ENCODE measurements at regions not wholly inside any gene's neighbourhood (a gene's known extent, or its start where the extent isn't known, plus 50 kb on each side); places are given as distances from the start of the nearest gene placed in this dataset.

DNA sequence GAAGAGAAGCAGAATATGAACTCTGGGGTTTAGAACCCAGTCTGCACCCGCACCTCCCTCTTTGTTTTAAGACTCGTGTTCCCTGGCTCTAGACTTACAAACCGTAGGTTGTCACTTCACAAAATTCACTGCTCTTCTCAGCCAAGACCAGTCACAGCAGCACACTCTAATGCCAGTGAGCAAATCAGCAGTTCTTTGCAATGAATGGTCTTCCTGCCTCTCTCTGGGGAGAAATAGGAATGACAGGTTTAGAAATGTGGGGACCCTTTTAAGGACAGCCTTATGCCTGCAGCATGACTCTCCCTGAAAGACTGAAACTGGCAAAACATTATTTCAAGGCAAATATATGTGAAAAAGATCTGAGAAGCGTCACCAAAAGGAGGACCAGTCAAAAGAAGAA, 156.9 kb downstream of the KCTD15 start:
- Histone ChIP-seq H3K4me3 (ENCODE audit: low read length in 2 of 2) (no peak overlapping the region), H3K27ac (ENCODE audit: low read depth in 1 of 2, low read length in 1 of 2) (no peak overlapping the region), H3K9me3 (ENCODE audit: control insufficient read depth in 2 of 2, insufficient read depth in 1 of 2, low read length in 1 of 2) (no peaks in the 10 kb centered on the region), H3K27me3 (ENCODE audit: control insufficient read depth in 2 of 2, insufficient read depth in 1 of 2, low read length in 1 of 2) (no peaks in the 10 kb centered on the region), H3K4me1 (ENCODE audit: control insufficient read depth in 2 of 2, insufficient read depth in 2 of 2, low read length in 2 of 2) (no peaks in the 10 kb centered on the region), H3K36me3 (ENCODE audit: control insufficient read depth in 2 of 2, insufficient read depth in 2 of 2, low read length in 1 of 2) (no peaks in the 10 kb centered on the region)
- 60% methylated on average over 4 of the region's 4 CpGs for WGBS
- no peak for DNase-seq (ENCODE audit: low read depth in 6 of 9, low spot score in 9 of 9)

DNA sequence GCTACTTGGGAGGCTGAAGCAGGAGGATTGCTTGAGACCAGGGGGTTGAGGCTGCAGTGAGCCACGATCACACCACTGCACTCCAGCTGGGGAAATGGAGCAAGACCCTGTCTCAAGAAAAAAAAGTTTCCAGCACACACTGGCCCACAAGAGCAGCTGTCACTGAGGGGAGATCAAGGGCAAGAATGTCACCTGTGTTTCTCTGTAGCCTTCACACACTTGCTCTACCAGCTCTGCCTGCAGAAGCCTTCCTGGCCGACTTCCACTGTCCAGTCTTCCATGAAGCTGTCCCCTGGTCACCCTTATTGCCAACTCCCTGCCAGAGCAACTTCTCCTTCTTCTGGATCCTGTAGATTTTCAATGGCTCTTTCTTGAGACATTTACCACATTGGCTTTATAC, 158.0 kb downstream of the KCTD15 start:
- no peaks in the 10 kb centered on the region for H3K9me3 ChIP-seq (ENCODE audit: control insufficient read depth in 2 of 2, insufficient read depth in 1 of 2, low read length in 1 of 2)
- no peaks in the 10 kb centered on the region for H3K36me3 ChIP-seq (ENCODE audit: control insufficient read depth in 2 of 2, insufficient read depth in 2 of 2, low read length in 1 of 2)
- H3K27me3 ChIP-seq (ENCODE audit: control insufficient read depth in 2 of 2, insufficient read depth in 1 of 2, low read length in 1 of 2) = no peaks in the 10 kb centered on the region
- WGBS = 88% methylated on average over 2 of the region's 2 CpGs
- no peak overlapping the region for H3K27ac ChIP-seq (ENCODE audit: low read depth in 1 of 2, low read length in 1 of 2)
- H3K4me3 ChIP-seq (ENCODE audit: low read length in 2 of 2) = no peak overlapping the region
- no peaks in the 10 kb centered on the region for H3K4me1 ChIP-seq (ENCODE audit: control insufficient read depth in 2 of 2, insufficient read depth in 2 of 2, low read length in 2 of 2)
- no peak for DNase-seq (ENCODE audit: low read depth in 6 of 9, low spot score in 9 of 9)

DNA sequence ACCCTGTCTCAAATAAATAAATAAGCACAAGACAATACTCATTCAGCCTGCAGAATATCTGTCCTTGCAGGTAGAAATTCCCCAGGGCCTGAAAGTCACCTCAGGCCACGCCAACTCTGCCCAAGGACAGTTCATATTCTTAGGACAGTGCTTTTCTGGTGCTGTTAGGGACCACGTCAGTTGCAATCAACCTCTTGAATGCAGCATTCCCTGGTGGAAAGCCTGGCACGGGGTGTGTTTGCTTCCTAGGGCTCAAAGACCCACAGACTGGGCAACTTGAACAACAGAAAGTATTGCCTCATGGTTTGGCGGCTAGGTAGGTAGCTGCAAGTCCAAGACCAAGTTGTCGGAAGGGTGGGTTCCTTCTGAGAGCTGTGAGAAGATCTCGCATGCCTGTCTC, 160.3 kb downstream of the KCTD15 start:
- no peak for DNase-seq (ENCODE audit: low read depth in 6 of 9, low spot score in 9 of 9)
- Histone ChIP-seq H3K4me1 (ENCODE audit: control insufficient read depth in 2 of 2, insufficient read depth in 2 of 2, low read length in 2 of 2) (no peaks in the 10 kb centered on the region), H3K9me3 (ENCODE audit: control insufficient read depth in 2 of 2, insufficient read depth in 1 of 2, low read length in 1 of 2) (no peaks in the 10 kb centered on the region), H3K36me3 (ENCODE audit: control insufficient read depth in 2 of 2, insufficient read depth in 2 of 2, low read length in 1 of 2) (no peaks in the 10 kb centered on the region), H3K4me3 (ENCODE audit: low read length in 2 of 2) (no peak overlapping the region), H3K27me3 (ENCODE audit: control insufficient read depth in 2 of 2, insufficient read depth in 1 of 2, low read length in 1 of 2) (no peaks in the 10 kb centered on the region), H3K27ac (ENCODE audit: low read depth in 1 of 2, low read length in 1 of 2) (no peak overlapping the region)
- WGBS = 92% methylated on average over 6 of the region's 6 CpGs

DNA sequence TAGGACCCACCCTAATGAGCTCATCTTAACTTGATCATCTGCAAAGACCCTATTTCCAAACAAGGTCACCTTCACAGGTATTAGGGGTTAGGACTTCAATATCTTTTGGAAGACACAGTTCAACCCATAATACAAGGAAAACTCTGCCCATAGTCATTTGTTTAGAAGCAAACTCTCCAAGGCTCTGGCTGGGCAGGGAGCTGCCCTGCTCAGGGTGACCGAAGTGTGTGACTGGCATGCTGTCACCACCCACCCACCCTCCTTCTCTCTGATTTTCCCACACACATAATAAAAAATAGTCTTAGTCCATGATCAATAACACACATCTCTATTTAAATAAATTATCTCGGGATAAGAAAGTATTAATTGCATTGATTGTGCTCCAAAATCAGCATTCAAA, 161.1 kb downstream of the KCTD15 start:
- no peaks in the 10 kb centered on the region for H3K36me3 ChIP-seq (ENCODE audit: control insufficient read depth in 2 of 2, insufficient read depth in 2 of 2, low read length in 1 of 2)
- no peak for DNase-seq (ENCODE audit: low read depth in 6 of 9, low spot score in 9 of 9)
- no peak overlapping the region for H3K4me3 ChIP-seq (ENCODE audit: low read length in 2 of 2)
- no peaks in the 10 kb centered on the region for H3K27me3 ChIP-seq (ENCODE audit: control insufficient read depth in 2 of 2, insufficient read depth in 1 of 2, low read length in 1 of 2)
- H3K4me1 ChIP-seq (ENCODE audit: control insufficient read depth in 2 of 2, insufficient read depth in 2 of 2, low read length in 2 of 2) = no peaks in the 10 kb centered on the region
- WGBS = 95% methylated on average over 2 of the region's 2 CpGs
- H3K27ac ChIP-seq (ENCODE audit: low read depth in 1 of 2, low read length in 1 of 2) = no peak overlapping the region
- no peaks in the 10 kb centered on the region for H3K9me3 ChIP-seq (ENCODE audit: control insufficient read depth in 2 of 2, insufficient read depth in 1 of 2, low read length in 1 of 2)

DNA sequence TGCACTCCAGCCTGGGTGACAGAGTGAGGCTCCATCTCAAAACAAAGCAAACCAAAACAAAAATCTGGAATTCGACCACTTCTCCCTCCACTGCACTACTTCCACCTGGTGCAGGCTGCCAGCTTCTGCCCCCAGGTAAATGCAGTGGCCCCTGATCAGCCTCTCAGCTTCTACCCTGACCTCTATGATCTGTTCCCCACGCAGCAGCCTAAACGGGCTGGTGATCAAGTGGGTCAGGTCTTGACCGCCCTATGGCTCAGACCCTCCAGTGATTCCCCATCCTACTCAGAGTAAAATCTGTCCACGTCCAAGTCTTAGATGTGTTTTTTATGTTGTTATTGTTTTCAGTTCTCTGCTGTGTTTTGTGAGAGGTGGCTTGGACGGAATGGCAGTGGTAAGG, 163.9 kb downstream of the KCTD15 start:
- WGBS = 78% methylated on average over 6 of the region's 6 CpGs
- Histone ChIP-seq H3K27me3 (ENCODE audit: control insufficient read depth in 2 of 2, insufficient read depth in 1 of 2, low read length in 1 of 2) (no peaks in the 10 kb centered on the region), H3K36me3 (ENCODE audit: control insufficient read depth in 2 of 2, insufficient read depth in 2 of 2, low read length in 1 of 2) (no peaks in the 10 kb centered on the region), H3K9me3 (ENCODE audit: control insufficient read depth in 2 of 2, insufficient read depth in 1 of 2, low read length in 1 of 2) (no peaks in the 10 kb centered on the region), H3K27ac (ENCODE audit: low read depth in 1 of 2, low read length in 1 of 2) (no peak overlapping the region), H3K4me1 (ENCODE audit: control insufficient read depth in 2 of 2, insufficient read depth in 2 of 2, low read length in 2 of 2) (no peaks in the 10 kb centered on the region), H3K4me3 (ENCODE audit: low read length in 2 of 2) (no peak overlapping the region)
- no peak for DNase-seq (ENCODE audit: low read depth in 6 of 9, low spot score in 9 of 9)

DNA sequence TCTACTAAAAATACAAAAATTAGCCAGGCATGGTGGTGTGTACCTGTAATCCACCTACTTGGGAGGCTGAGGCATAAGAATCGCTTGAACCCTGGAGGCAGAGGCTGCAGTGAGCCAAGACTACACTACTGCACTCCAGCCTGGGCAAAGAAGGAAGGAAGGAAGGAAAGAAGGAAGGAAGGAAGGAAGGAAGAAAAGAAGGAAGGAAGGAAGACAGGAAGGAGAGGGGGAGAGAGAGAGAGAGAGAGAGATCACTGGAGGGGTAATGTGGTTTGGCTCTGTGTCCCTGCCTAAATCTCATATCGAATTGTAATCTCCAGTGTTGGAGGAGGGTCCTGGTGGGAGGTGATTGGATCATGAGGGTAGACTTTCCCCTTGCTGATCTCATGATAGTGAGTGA, 165.5 kb downstream of the KCTD15 start:
- 96% methylated on average over 2 of the region's 2 CpGs for WGBS
- Histone ChIP-seq H3K4me3 (ENCODE audit: low read length in 2 of 2) (no peak overlapping the region), H3K4me1 (ENCODE audit: control insufficient read depth in 2 of 2, insufficient read depth in 2 of 2, low read length in 2 of 2) (no peaks in the 10 kb centered on the region), H3K27ac (ENCODE audit: low read depth in 1 of 2, low read length in 1 of 2) (no peak overlapping the region), H3K27me3 (ENCODE audit: control insufficient read depth in 2 of 2, insufficient read depth in 1 of 2, low read length in 1 of 2) (no peaks in the 10 kb centered on the region), H3K9me3 (ENCODE audit: control insufficient read depth in 2 of 2, insufficient read depth in 1 of 2, low read length in 1 of 2) (no peaks in the 10 kb centered on the region), H3K36me3 (ENCODE audit: control insufficient read depth in 2 of 2, insufficient read depth in 2 of 2, low read length in 1 of 2) (no peaks in the 10 kb centered on the region)
- DNase-seq (ENCODE audit: low read depth in 6 of 9, low spot score in 9 of 9) = no peak

DNA sequence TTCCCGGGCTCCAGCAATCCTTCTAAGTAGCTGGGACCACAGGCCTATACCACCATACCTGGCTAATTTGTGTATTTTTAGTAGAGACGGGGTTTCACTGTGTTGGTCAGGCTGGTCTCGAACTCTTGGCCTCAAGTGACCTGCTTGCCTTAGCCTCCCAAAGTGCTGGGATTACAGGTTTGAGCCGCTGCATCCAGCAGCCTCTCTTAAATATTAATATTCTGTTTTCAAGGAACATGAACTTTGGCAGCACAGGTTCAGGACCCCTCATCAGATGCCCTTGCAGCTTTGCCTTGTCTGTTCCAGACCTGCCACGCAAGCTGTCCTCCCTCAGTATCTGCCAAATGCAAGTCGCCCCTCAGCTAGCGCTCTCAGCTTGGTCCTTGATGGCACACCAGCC, 166.8 kb downstream of the KCTD15 start:
- Histone ChIP-seq H3K27me3 (ENCODE audit: control insufficient read depth in 2 of 2, insufficient read depth in 1 of 2, low read length in 1 of 2) (no peaks in the 10 kb centered on the region), H3K27ac (ENCODE audit: low read depth in 1 of 2, low read length in 1 of 2) (no peak overlapping the region), H3K9me3 (ENCODE audit: control insufficient read depth in 2 of 2, insufficient read depth in 1 of 2, low read length in 1 of 2) (no peaks in the 10 kb centered on the region), H3K4me3 (ENCODE audit: low read length in 2 of 2) (no peak overlapping the region), H3K36me3 (ENCODE audit: control insufficient read depth in 2 of 2, insufficient read depth in 2 of 2, low read length in 1 of 2) (no peaks in the 10 kb centered on the region), H3K4me1 (ENCODE audit: control insufficient read depth in 2 of 2, insufficient read depth in 2 of 2, low read length in 2 of 2) (no peaks in the 10 kb centered on the region)
- DNase-seq (ENCODE audit: low read depth in 6 of 9, low spot score in 9 of 9) = no peak
- WGBS = 94% methylated on average over 7 of the region's 7 CpGs

DNA sequence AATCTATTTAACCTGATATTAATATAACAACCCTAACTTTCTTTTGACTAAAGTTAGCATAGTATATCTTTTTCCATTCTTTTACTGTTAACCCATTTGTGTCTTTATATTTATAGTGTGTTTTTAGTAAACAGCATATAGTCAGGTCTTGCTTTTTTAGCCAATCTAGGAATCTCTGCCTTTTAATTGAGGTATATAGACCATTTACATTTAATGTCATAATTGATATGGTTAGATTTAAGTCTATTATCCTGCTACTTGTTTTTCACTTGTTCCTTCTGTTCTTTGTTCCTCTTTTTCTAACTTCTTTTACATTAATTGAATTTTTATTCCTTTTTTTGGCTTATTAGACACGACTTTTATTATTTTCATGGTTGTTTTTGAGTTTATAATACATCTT, 174.4 kb downstream of the KCTD15 start:
- no peaks in the 10 kb centered on the region for H3K27me3 ChIP-seq (ENCODE audit: control insufficient read depth in 2 of 2, insufficient read depth in 1 of 2, low read length in 1 of 2)
- WGBS = 79% methylated on average over 1 of the region's 1 CpG
- no peak overlapping the region for H3K27ac ChIP-seq (ENCODE audit: low read depth in 1 of 2, low read length in 1 of 2)
- no peaks in the 10 kb centered on the region for H3K9me3 ChIP-seq (ENCODE audit: control insufficient read depth in 2 of 2, insufficient read depth in 1 of 2, low read length in 1 of 2)
- no peak for DNase-seq (ENCODE audit: low read depth in 6 of 9, low spot score in 9 of 9)
- no peaks in the 10 kb centered on the region for H3K4me1 ChIP-seq (ENCODE audit: control insufficient read depth in 2 of 2, insufficient read depth in 2 of 2, low read length in 2 of 2)
- no peaks in the 10 kb centered on the region for H3K36me3 ChIP-seq (ENCODE audit: control insufficient read depth in 2 of 2, insufficient read depth in 2 of 2, low read length in 1 of 2)
- no peak overlapping the region for H3K4me3 ChIP-seq (ENCODE audit: low read length in 2 of 2)

DNA sequence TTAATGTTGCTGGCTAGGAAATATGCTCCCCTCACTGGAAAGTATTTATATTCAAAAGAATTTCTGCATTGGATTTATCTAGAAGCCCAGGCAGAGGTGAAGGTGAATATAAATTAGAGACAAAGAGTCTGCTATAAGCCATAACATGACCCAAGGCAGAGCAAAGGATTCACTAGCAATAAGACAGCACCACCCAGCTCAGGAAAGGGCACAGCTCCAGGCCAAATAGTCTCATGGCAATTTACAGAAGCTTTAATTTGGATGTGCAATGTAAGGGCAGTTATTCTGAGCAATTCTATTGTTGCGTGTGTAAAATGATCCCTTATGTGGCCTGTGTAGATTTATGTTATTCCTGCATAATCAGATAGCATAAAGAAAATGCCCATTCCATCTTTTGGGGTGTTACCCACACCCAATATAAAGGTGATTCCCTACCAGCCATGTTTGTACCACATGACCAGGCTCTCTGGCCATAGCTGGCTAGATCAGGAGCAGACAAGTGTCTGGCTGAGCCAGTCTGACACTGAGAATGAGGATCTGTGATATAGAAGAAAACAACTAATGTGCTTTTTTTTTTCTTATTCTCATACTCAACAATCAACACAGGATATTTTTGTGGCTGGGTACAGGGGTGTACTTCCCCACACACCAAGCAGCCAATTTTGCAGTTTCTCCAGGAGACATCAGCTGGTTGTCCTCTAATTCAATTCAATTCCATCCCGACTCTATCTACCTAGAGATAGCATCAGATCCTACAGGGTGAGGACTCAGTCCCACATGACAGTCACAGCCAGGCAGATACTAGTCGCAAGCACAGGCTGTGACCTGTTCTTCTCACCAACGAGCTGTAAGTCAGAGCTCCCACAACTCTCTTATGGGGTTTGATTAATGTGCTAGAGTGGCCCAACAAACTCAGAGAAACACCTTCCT, 181.4 kb downstream of the KCTD15 start:
- Histone ChIP-seq H3K27me3 (ENCODE audit: control insufficient read depth in 2 of 2, insufficient read depth in 1 of 2, low read length in 1 of 2) (no peaks in the 10 kb centered on the region), H3K4me3 (ENCODE audit: low read length in 2 of 2) (no peak overlapping the region), H3K9me3 (ENCODE audit: control insufficient read depth in 2 of 2, insufficient read depth in 1 of 2, low read length in 1 of 2) (no peaks in the 10 kb centered on the region), H3K36me3 (ENCODE audit: control insufficient read depth in 2 of 2, insufficient read depth in 2 of 2, low read length in 1 of 2) (no peaks in the 10 kb centered on the region), H3K4me1 (ENCODE audit: control insufficient read depth in 2 of 2, insufficient read depth in 2 of 2, low read length in 2 of 2) (no peaks in the 10 kb centered on the region), H3K27ac (ENCODE audit: low read depth in 1 of 2, low read length in 1 of 2) (no peak overlapping the region)
- DNase-seq (ENCODE audit: low read depth in 6 of 9, low spot score in 9 of 9) = no peak
- 91% methylated on average over 4 of the region's 4 CpGs for WGBS

Measured in thymus (tissue), 11 donors.